ENCODE measurements at regions not wholly inside any gene's neighbourhood (a gene's known extent, or its start where the extent isn't known, plus 50 kb on each side); places are given as distances from the start of the nearest gene placed in this dataset.

DNA sequence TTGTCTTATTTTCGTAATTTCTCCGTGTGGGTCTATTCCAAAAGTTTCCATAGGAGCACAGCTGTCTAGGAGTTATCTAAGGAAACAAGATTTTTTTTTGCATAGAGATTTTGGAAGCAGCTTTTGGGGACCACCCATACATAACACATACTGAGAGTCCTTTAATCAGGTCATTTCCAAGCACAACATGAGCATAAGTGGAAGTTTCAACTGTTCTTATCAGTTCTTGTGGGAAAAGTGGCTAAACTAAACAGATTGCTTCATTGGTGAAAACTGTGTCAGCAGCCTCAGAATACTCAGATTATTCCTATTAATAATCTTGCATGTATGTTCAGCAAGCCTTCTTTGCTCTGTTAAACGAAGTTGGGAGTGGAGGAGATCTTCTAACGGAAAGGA is 153.6 kb upstream of the TYRP1 start:
- DNase-seq (ENCODE audit: low spot score) = no peak

- DNase-seq (ENCODE audit: low spot score) = no peak
Measured at GRCh38 chr9:12544700-12545099, 148.5 kb upstream of the TYRP1 start.

- no peak for DNase-seq (ENCODE audit: low spot score)
Measured at GRCh38 chr9:12554636-12555035, 138.5 kb upstream of the TYRP1 start.

DNA sequence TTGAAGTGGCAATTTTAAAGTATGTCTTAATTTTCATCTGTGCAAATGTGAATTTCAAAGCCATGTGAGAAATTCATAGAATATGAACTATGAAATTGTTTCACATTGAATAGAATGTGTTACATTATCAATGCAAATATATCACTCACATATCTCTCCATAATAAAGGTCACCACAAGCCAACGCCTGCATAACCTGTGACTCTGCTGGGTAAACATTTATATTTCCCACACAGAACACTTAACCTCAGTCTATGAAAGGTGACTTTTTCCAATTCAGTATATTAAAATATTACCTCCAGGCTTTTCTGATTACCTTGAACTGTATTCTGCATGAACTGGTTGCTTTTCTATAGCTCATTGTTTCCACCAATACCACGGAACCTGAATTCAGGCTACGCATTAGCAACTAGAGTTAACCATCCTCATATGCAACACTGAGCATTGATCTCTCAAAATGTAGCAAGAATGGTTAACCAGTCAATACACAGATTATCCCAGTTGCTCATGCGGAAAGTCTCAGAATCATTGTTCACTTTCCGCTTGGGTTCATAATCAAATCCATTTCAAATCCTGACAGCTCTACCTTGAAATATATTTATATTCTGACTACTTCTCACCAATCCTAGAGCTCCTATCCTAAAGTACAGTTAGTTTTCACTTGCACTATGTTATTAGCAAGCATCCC is 126.6 kb upstream of the TYRP1 start:
- no peak for DNase-seq (ENCODE audit: low spot score)

GRCh38 chr9:12584656-12585522 is 108.3 kb upstream of the TYRP1 start:
- DNase-seq (ENCODE audit: low spot score) = no peak

GRCh38 chr9:12595400-12595799 is 97.8 kb upstream of the TYRP1 start:
- no peak for DNase-seq (ENCODE audit: low spot score)

GRCh38 chr9:12604164-12604821 is 88.9 kb upstream of the TYRP1 start:
- no peak for DNase-seq (ENCODE audit: low spot score)

- DNase-seq (ENCODE audit: low spot score) = no peak
Measured at GRCh38 chr9:12612211-12612770, 80.9 kb upstream of the TYRP1 start.

- DNase-seq (ENCODE audit: low spot score) = no peak
Measured at GRCh38 chr9:12613071-12613470, 80.1 kb upstream of the TYRP1 start.

DNA sequence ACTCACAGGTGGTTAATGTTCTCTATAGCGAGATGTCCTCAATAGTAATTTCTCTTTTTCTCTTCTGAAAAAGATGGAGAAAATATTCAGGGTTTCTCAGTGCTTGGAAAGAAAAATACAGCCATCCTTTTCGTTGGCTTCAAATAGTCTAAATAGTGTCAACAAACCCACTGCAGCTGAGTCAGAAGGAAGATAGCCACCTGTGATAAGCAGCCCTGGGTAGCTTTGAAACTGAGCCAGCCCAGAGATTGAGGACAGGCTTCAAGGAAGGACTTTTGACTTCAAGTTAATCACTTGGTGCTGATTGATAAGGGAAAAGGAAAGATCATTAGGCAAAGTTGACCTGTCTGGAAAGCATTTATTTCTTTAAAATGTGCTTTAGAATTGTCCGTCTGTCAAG is 78.7 kb upstream of the TYRP1 start:
- DNase-seq (ENCODE audit: low spot score) = no peak

DNA sequence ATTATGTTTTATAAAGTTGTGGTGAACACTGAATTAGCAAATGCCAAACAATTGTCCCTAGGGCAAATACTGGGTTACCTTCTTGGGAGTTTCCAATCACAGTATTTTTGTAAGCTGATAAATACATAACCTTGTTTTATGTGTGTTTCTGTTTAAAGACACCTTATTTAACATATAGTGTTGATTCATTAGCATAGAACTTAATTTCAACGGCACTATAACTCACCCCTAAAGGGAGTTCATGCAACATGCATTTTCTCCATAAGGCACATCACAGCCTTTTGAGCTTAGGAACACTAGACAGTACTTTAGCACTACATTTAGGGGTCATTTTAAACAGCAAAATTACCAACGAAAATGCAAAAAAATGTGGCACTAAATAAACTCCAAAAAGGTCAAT is 74.2 kb upstream of the TYRP1 start:
- DNase-seq (ENCODE audit: low spot score) = no peak

DNA sequence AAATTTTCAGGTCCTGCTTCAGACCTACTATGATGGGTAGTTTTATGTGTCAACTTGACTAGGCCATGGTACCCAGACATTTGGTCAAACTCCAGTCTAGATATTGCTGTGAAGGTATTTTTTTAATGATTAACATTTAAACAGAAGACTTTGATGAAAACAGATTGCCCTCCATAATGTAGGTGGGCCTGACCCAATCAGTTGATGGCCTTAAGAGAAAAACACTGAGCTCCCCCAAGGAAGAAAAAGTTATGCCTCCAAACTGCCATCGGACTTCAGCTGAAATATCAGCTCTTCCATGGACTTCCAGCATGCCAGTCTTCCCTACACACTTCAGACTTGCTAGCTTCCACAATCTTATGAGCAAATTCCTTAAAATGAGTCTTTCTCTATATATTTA is 67.3 kb upstream of the TYRP1 start:
- no peak for DNase-seq (ENCODE audit: low spot score)

DNA sequence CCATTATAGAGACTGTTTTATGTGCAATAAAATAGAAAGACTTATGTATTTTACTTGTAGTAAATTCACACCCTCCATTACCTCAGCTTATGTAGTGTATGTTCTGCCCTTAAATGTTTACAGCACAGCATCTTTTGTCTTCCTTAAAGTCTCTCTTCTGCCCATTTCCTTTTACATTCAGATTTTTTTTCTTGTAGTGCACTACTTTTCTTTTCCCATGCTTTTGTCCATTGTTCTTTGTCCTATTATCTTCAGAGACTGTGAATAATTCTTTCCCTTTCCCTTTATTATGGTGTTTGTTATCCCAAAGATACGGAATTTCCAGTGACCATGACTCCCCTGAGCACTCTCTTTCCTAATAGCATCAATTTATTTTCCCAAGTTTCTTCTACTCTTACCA is 66.1 kb upstream of the TYRP1 start:
- no peak for DNase-seq (ENCODE audit: low spot score)

GRCh38 chr9:12628546-12628945 is 64.6 kb upstream of the TYRP1 start:
- DNase-seq (ENCODE audit: low spot score) = no peak

DNA sequence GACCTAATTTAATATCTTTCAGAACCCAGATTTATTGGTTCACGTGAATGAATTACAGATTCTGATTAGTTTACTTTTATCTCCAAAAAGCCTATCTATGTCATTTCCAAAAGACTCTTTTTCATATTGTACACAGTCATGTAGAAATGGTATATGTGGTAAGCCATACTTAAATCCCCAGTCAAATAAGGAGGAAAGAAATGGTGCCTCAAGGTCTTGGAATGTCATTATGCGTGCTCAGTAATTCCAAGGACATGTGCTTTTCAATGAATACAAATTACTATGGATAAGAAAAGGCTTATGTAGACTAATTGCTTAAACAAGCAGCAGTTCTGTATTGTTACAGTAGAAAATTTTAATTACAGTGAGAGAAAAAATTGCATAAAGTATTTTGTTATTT is 64.1 kb upstream of the TYRP1 start:
- DNase-seq (ENCODE audit: low spot score) = no peak

GRCh38 chr9:12631866-12632265 is 61.3 kb upstream of the TYRP1 start:
- no peak for DNase-seq (ENCODE audit: low spot score)

GRCh38 chr9:12633016-12633765 is 60.0 kb upstream of the TYRP1 start:
- DNase-seq (ENCODE audit: low spot score) = no peak

DNA sequence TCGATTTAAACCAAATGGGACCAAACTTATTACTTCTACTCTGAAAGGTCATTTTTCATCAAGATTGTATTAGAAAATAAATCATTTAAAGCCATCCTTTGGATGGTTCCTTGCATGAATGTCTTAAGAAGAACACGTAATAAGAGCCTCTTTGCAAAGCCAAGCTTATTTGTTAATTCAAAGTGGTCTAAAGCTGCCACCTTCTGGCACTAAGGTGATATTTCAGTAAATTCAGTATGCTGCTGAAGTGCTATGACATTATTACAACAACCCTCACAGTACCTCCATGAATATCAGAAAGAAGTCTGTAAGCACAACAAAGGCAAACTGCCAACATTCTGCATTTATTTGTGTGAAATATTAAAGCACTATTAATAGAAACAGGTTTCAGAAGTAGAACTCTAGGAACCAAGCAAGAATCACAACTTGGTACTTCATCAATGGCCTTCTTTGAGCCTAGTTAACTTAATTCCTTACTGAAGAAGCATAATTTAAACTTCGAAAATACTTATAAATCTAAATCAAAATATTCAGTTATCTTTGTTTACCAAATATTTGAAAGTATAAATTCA is 53.1 kb upstream of the TYRP1 start:
- DNase-seq (ENCODE audit: low spot score) = peak; percentile 20

- no peak for DNase-seq (ENCODE audit: low spot score)
Measured at GRCh38 chr9:12640866-12641636, 52.1 kb upstream of the TYRP1 start.

Data from globus pallidus (tissue), 1 donor.